Endothelial cell of umbilical vein (primary cell): ENCODE measurements at regions not wholly inside any gene's neighbourhood (a gene's known extent, or its start where the extent isn't known, plus 50 kb on each side); places are given as distances from the start of the nearest gene placed in this dataset.

ENCODE experiments used
- BruUV-seq: library from RNA; stranded (reverse); fragments of 400-500 nt; replicated peaks from 2 replicates; lab custom pipeline; 2021; lab: Mats Ljungman, UMichigan
- CTCF ChIA-PET: fragments of 300-600, 350-600 bp; sonication (Branson Sonifier 250); formaldehyde crosslinking; loops from one replicate; lab custom pipeline; 2021; ENCODE audit warnings: antibody characterized with exemption, inconsistent platforms; lab: Charles Lee
- POLR2A ChIA-PET: fragments of 300-600, 350-600 bp; sonication (Branson Sonifier 250); formaldehyde crosslinking; loops from one replicate; lab custom pipeline; 2021; ENCODE audit warnings: antibody characterized with exemption, inconsistent platforms; lab: Charles Lee
- DNase-seq: peaks from one replicate; pipeline ENCODE4 v3.0.0-alpha.2; 2011; ENCODE audit warnings: low read depth, low spot score
- FAIRE-seq: peaks from 2 replicates; lab custom pipeline; 2011; peaks lifted over from hg19 to GRCh38; lab: Jason Lieb, UNC
- H2AFZ ChIP-seq: 2 replicates; pipeline ENCODE4 v1.6.0; 2012; ENCODE audit warnings: low read depth, low read length, control low read depth, inconsistent platforms
- H3K27ac ChIP-seq: 2 replicates; pipeline ENCODE4 v1.5.1; 2011; ENCODE audit warnings: low read depth, mild to moderate bottlenecking, control low read depth, low read length, moderate library complexity; ENCODE audit not compliant: insufficient read depth
- H3K27me3 ChIP-seq, 2 experiments: 2 replicates each; pipeline versions ENCODE4 v1.6.0 to v1.6.1; 2011; ENCODE audit warnings: low read length in 2 of 2, mixed read lengths in 1 of 2; ENCODE audit not compliant: control insufficient read depth in 2 of 2, insufficient read depth in 2 of 2
- H3K36me3 ChIP-seq, 2 experiments: 2 replicates in 1 of 2; 3 replicates in 1 of 2; pipeline ENCODE4 v1.5.1; 2011; ENCODE audit warnings: low read length in 2 of 2, mild to moderate bottlenecking in 1 of 2, moderate library complexity in 1 of 2; ENCODE audit not compliant: control insufficient read depth in 2 of 2, insufficient read depth in 2 of 2; ENCODE audit errors: extremely low read depth in 1 of 2
- H3K4me1 ChIP-seq: 3 replicates; pipeline ENCODE4 v1.5.1; 2011; ENCODE audit warnings: mild to moderate bottlenecking, low read length; ENCODE audit not compliant: control insufficient read depth, insufficient read depth; ENCODE audit errors: extremely low read depth
- H3K4me2 ChIP-seq: 2 replicates; pipeline ENCODE4 v1.6.1; 2011; ENCODE audit warnings: low read length, control low read depth, mixed read lengths; ENCODE audit not compliant: insufficient read depth
- H3K4me3 ChIP-seq, 3 experiments: fragments of 200-600 bp in 1 of 3; sonication (generic), shearing (Covaris generic) in 1 of 3; replicated peaks in 1 of 3; 2 replicates each; pipeline ENCODE4 v1.5.1; 2011 to 2016; ENCODE audit warnings: control low read depth in 3 of 3, low read length in 3 of 3, mild to moderate bottlenecking in 2 of 3, inconsistent platforms in 1 of 3, low read depth in 1 of 3, moderate library complexity in 1 of 3; ENCODE audit not compliant: insufficient read depth in 1 of 3
- H3K79me2 ChIP-seq: 2 replicates; pipeline ENCODE4 v1.6.0; 2012; ENCODE audit warnings: low read length, inconsistent platforms; ENCODE audit not compliant: control insufficient read depth, insufficient read depth
- H3K9ac ChIP-seq: replicated peaks from 2 replicates; pipeline ENCODE3; 2011; ENCODE audit warnings: low read length, control low read depth; ENCODE audit not compliant: insufficient read depth; ENCODE audit errors: extremely low read depth
- H3K9me1 ChIP-seq: replicated peaks from 3 replicates; pipeline ENCODE4 v1.6.0; 2011; ENCODE audit warnings: mild to moderate bottlenecking, low read length; ENCODE audit not compliant: control insufficient read depth, insufficient read depth; ENCODE audit errors: extremely low read depth
- H3K9me3 ChIP-seq: replicated peaks from 2 replicates; pipeline ENCODE4 v1.5.1; 2012; ENCODE audit warnings: low read length, inconsistent platforms; ENCODE audit not compliant: control insufficient read depth, insufficient read depth
- H4K20me1 ChIP-seq: replicated peaks from 2 replicates; pipeline ENCODE3; 2011; ENCODE audit warnings: mild to moderate bottlenecking, low read length; ENCODE audit not compliant: control insufficient read depth, insufficient read depth; ENCODE audit errors: extremely low read depth
- EZH2 ChIP-seq: IDR thresholded peaks from 2 replicates; pipeline ENCODE4 v1.6.1; 2012; ENCODE audit warnings: borderline replicate concordance, low read depth, mild to moderate bottlenecking, moderate library complexity, low read length, inconsistent platforms; ENCODE audit not compliant: severe bottlenecking
- FOS ChIP-seq: IDR thresholded peaks from 2 replicates; pipeline ENCODE4 v1.6.1; 2011; ENCODE audit warnings: mild to moderate bottlenecking, low read length, moderate library complexity, borderline replicate concordance; ENCODE audit not compliant: insufficient read depth
- GATA2 ChIP-seq: IDR thresholded peaks from 2 replicates; pipeline ENCODE4 v1.7.0; 2011; ENCODE audit warnings: low read depth, mild to moderate bottlenecking, moderate library complexity, mixed read lengths, low read length; ENCODE audit not compliant: insufficient read length, insufficient read depth
- JUN ChIP-seq: IDR thresholded peaks from 2 replicates; pipeline ENCODE4 v1.6.1; 2011; ENCODE audit warnings: borderline replicate concordance, low read depth; ENCODE audit not compliant: insufficient read length, insufficient read depth
- MYC ChIP-seq: IDR thresholded peaks from one replicate; pipeline ENCODE4 v1.6.1; 2011; ENCODE audit warnings: mild to moderate bottlenecking, low read depth, low read length
- POLR2A ChIP-seq: IDR thresholded peaks from 2 replicates; pipeline ENCODE4 v1.6.1; 2012; ENCODE audit warnings: low read depth, mild to moderate bottlenecking, control low read depth, low read length
- POLR2AphosphoS5 ChIP-seq: IDR thresholded peaks from 2 replicates; pipeline ENCODE4 v1.6.1; 2012; ENCODE audit warnings: low read depth, mild to moderate bottlenecking, control low read depth, low read length, moderate library complexity; ENCODE audit not compliant: insufficient read depth
- dilution Hi-C: fragments of 300-500 bp; cut with MboI; formaldehyde crosslinking; loops from one replicate; pipeline ENCODE4 v1.15.0; 2019; ENCODE audit warnings: low sequenced_read_pairs; ENCODE audit not compliant: extremely low pct_ligation_motif_present
- intact Hi-C: fragments of 100-400 bp; cut with micrococcal nuclease; formaldehyde crosslinking; loops from one replicate; pipeline ENCODE4 v1.10.0; 2022
- TF ChIP-seq, protein P1 (sequence below), 2 donors: IDR thresholded peaks; 1 replicate in 1 of 2; 2 replicates in 1 of 2; pipeline ENCODE4 v1.5.1; 2011; ENCODE audit warnings: low read length in 2 of 2, mild to moderate bottlenecking in 2 of 2, moderate library complexity in 2 of 2, control low read depth in 1 of 2, inconsistent platforms in 1 of 2, low read depth in 1 of 2; ENCODE audit not compliant: insufficient read depth in 1 of 2; ENCODE audit errors: extremely low read depth in 1 of 2
- TF ChIP-seq, protein P2 (sequence below): IDR thresholded peaks from 2 replicates; pipeline ENCODE4 v1.6.1; 2011; ENCODE audit not compliant: insufficient read depth, insufficient read length

DNA sequence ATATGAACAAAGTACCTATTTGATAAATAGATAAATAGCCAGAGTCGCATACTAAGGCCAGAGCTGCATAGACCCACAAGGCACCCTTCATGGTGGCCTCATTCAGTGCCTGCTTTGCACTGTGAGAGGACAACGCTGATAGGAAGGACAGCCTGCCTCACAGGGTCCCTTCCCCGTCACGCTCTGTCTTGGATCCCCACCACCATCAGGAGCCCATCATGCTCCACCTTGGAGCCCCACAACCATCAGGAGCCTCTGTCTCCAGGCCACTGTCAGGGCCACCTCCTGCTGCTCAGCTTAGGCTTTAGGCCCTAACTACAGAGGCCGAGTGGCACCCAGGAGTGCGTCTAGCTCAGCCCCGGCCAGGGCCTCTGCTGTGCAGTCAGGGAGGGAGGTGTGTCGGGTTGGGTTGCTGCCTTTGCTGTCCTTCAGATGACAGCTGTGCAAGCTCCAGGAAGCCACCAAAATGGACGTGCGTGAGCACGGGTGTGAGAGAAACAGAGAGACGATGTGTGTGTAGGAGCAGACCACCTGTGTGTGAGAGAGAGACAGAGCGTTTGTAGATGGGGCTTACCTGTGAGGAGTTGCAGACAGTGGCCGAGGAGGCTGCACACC is 516.9 kb downstream of the GLRX3 start:
- FAIRE-seq: no peak
- no TSS peak for BruUV-seq
- Histone ChIP-seq H3K36me3 (no peaks in the 10 kb centered on the region), H3K9me1 (no peaks in the 10 kb centered on the region), H3K9ac (no peak overlapping the region), H3K4me1 (no peaks in the 10 kb centered on the region), H3K9me3 (peaks cover 9% of the 10 kb centered on the region), H3K4me3 (no peak overlapping the region), H4K20me1 (no peaks in the 10 kb centered on the region), H3K4me2 (no peak overlapping the region), H3K27ac (no peak overlapping the region), H3K27me3 (no peaks in the 10 kb centered on the region), H2AFZ (no peak overlapping the region), H3K79me2 (no peaks in the 10 kb centered on the region)
- DNase-seq: no peak
- ChIA-PET CTCF (no interaction called here), POLR2A (no interaction called here)
- dilution Hi-C loops (no loop called here), intact Hi-C loops (no loop called here)
- no peak for TF ChIP-seq POLR2AphosphoS5
- no peak for TF ChIP-seq JUN
- TF ChIP-seq MYC: no peak
- no peak for TF ChIP-seq POLR2A
- no peak for TF ChIP-seq GATA2
- TF ChIP-seq FOS: no peak
- TF ChIP-seq, protein P1, sequence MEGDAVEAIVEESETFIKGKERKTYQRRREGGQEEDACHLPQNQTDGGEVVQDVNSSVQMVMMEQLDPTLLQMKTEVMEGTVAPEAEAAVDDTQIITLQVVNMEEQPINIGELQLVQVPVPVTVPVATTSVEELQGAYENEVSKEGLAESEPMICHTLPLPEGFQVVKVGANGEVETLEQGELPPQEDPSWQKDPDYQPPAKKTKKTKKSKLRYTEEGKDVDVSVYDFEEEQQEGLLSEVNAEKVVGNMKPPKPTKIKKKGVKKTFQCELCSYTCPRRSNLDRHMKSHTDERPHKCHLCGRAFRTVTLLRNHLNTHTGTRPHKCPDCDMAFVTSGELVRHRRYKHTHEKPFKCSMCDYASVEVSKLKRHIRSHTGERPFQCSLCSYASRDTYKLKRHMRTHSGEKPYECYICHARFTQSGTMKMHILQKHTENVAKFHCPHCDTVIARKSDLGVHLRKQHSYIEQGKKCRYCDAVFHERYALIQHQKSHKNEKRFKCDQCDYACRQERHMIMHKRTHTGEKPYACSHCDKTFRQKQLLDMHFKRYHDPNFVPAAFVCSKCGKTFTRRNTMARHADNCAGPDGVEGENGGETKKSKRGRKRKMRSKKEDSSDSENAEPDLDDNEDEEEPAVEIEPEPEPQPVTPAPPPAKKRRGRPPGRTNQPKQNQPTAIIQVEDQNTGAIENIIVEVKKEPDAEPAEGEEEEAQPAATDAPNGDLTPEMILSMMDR (IDR thresholded peaks at IDR 0.05; ENCODE audit: extremely low read depth in 1 of 2, insufficient read depth in 1 of 2, low read depth in 1 of 2, low read length in 2 of 2): no peak
- TF ChIP-seq EZH2: no peak
- TF ChIP-seq, protein P2, sequence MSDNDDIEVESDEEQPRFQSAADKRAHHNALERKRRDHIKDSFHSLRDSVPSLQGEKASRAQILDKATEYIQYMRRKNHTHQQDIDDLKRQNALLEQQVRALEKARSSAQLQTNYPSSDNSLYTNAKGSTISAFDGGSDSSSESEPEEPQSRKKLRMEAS: no peak
